SU-DHL-6 (cell line): ENCODE measurements at regions not wholly inside any gene's neighbourhood (a gene's known extent, or its start where the extent isn't known, plus 50 kb on each side); places are given as distances from the start of the nearest gene placed in this dataset.

Source experiments
- H2AFZ ChIP-seq: fragments of 200-600 bp; sonication (generic); 2 replicates; pipeline ENCODE4 v1.6.1; 2014; ENCODE audit warnings: low read depth, mild to moderate bottlenecking, moderate library complexity, mixed read lengths, antibody characterized with exemption, low read length; ENCODE audit not compliant: severe bottlenecking
- H3F3A ChIP-seq: fragments of 200-600 bp; shearing (Covaris generic); 2 replicates; pipeline ENCODE4 v1.6.0; 2016; ENCODE audit warnings: antibody characterized with exemption, mild to moderate bottlenecking; ENCODE audit not compliant: insufficient read depth
- H3K27ac ChIP-seq: fragments of 200-600 bp; sonication (generic); 2 replicates; pipeline ENCODE4 v1.5.1; 2016; ENCODE audit warnings: low read depth, mild to moderate bottlenecking, low read length, moderate library complexity, mixed read lengths
- H3K27me3 ChIP-seq: fragments of 200-600 bp; sonication (generic), shearing (Covaris generic); 2 replicates; pipeline ENCODE4 v1.6.0; 2014; ENCODE audit warnings: mild to moderate bottlenecking, low read length
- H3K36me3 ChIP-seq: fragments of 200-600 bp; sonication (generic); 2 replicates; pipeline ENCODE4 v1.6.1; 2014; ENCODE audit warnings: mild to moderate bottlenecking, low read length, mixed read lengths
- H3K4me2 ChIP-seq: fragments of 300-600, 200-600 bp; shearing (Covaris generic), sonication (generic); 2 replicates; pipeline ENCODE4 v1.6.0; 2014; ENCODE audit warnings: low read length, low read depth, mild to moderate bottlenecking; ENCODE audit not compliant: poor library complexity, severe bottlenecking
- H3K4me3 ChIP-seq: fragments of 200-600 bp; sonication (generic); 2 replicates; pipeline ENCODE4 v1.5.1; 2014; ENCODE audit warnings: antibody characterized with exemption, low read length, mild to moderate bottlenecking, mixed read lengths; ENCODE audit not compliant: insufficient read depth, poor library complexity, severe bottlenecking
- H3K79me2 ChIP-seq: fragments of 200-600 bp; sonication (generic); 2 replicates; pipeline ENCODE4 v1.6.1; 2014; ENCODE audit warnings: mild to moderate bottlenecking, low read length, moderate library complexity; ENCODE audit not compliant: insufficient read depth
- H3K9ac ChIP-seq: fragments of 200-600 bp; sonication (generic); 2 replicates; pipeline ENCODE4 v1.7.0; 2014; ENCODE audit warnings: mild to moderate bottlenecking, low read length
- H3K9me2 ChIP-seq: fragments of 200-600 bp; sonication (generic); replicated peaks from 2 replicates; pipeline ENCODE4 v1.6.1; 2014; ENCODE audit warnings: low read length; ENCODE audit not compliant: insufficient read depth
- H3K9me3 ChIP-seq: fragments of 200-600 bp; sonication (generic); 2 replicates; pipeline ENCODE4 v1.6.1; 2014; ENCODE audit warnings: low read length, mixed read lengths; ENCODE audit not compliant: insufficient read depth
- H4K20me1 ChIP-seq: fragments of 200-600 bp; sonication (generic); 2 replicates; pipeline ENCODE4 v1.6.1; 2014; ENCODE audit warnings: low read depth, mild to moderate bottlenecking, antibody characterized with exemption, low read length, moderate library complexity, mixed read lengths
- EZH2phosphoT487 ChIP-seq: fragments of 200-600 bp; sonication (generic), shearing (Covaris generic); conservative IDR thresholded peaks from 2 replicates; pipeline ENCODE4 v1.6.1; 2018; ENCODE audit warnings: mild to moderate bottlenecking, antibody characterized with exemption, low read length, moderate library complexity, mixed read lengths
- TF ChIP-seq, protein P1 (sequence below): fragments of 200-600 bp; sonication (generic); IDR thresholded peaks from one replicate; pipeline ENCODE4 v1.5.1; 2017; ENCODE audit warnings: antibody characterized with exemption, mild to moderate bottlenecking, low read length, moderate library complexity; ENCODE audit not compliant: insufficient read depth, poor library complexity, severe bottlenecking

DNA sequence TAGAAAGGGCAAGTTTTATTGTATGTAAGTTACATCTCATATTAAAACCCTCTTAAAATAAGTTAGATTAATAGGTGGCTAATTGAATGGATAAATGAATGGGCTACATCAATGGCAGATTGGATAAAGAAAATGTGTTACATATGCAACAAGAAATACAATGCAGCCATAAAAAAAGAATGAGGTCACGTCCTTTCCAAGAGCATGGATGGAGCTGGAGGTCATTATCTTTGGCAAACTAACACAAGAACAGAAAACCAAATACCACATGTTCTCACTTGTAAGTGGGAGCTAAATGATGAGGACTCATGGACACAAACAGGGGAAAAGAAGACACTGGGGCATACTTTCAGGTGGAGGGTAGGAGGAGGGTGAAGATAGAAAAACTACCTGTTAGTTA is 182.2 kb upstream of the GNAI1 start:
- Histone ChIP-seq H3K9me3 (no peaks in the 10 kb centered on the region), H3K9ac (no peak overlapping the region), H4K20me1 (no peaks in the 10 kb centered on the region), H3K36me3 (no peaks in the 10 kb centered on the region), H3K79me2 (no peaks in the 10 kb centered on the region), H3K9me2 (0 out of 2 replicates have a peak, but pooled peaks cover under 1% of the 10 kb centered on the region), H3F3A (no peaks in the 10 kb centered on the region), H2AFZ (no peak overlapping the region), H3K27ac (no peak overlapping the region), H3K27me3 (no peaks in the 10 kb centered on the region), H3K4me2 (no peak overlapping the region), H3K4me3 (no peak overlapping the region)
- TF ChIP-seq, protein P1, sequence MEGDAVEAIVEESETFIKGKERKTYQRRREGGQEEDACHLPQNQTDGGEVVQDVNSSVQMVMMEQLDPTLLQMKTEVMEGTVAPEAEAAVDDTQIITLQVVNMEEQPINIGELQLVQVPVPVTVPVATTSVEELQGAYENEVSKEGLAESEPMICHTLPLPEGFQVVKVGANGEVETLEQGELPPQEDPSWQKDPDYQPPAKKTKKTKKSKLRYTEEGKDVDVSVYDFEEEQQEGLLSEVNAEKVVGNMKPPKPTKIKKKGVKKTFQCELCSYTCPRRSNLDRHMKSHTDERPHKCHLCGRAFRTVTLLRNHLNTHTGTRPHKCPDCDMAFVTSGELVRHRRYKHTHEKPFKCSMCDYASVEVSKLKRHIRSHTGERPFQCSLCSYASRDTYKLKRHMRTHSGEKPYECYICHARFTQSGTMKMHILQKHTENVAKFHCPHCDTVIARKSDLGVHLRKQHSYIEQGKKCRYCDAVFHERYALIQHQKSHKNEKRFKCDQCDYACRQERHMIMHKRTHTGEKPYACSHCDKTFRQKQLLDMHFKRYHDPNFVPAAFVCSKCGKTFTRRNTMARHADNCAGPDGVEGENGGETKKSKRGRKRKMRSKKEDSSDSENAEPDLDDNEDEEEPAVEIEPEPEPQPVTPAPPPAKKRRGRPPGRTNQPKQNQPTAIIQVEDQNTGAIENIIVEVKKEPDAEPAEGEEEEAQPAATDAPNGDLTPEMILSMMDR, result no peak
- no peak for TF ChIP-seq EZH2phosphoT487

DNA sequence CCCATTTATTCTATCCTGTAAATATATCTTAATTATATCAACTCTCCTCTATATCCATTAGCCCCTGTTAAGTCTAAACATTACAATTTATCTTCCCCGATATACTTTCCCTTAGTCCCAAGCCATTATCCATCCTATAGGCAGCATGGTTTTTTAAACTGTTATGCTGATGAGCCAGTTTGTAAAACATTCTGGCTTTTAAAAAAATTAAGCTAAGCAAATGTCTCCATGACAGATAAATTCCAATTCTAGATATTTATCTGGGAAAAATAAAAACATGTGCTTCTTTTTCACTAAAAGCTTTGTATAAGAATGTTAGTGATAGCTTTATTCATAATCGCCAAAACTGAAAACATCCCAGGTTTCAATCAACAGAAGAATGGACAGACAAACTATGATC is 183.2 kb upstream of the GNAI1 start:
- Histone ChIP-seq H3K36me3 (no peaks in the 10 kb centered on the region), H3K4me2 (no peak overlapping the region), H3K4me3 (no peak overlapping the region), H2AFZ (no peak overlapping the region), H3K9me3 (no peaks in the 10 kb centered on the region), H3K9me2 (0 out of 2 replicates have a peak, but pooled peaks cover 3% of the 10 kb centered on the region), H3K9ac (no peak overlapping the region), H3K27ac (no peak overlapping the region), H4K20me1 (no peaks in the 10 kb centered on the region), H3K79me2 (no peaks in the 10 kb centered on the region), H3K27me3 (no peaks in the 10 kb centered on the region), H3F3A (no peaks in the 10 kb centered on the region)
- TF ChIP-seq, protein P1, result no peak
- TF ChIP-seq EZH2phosphoT487, result no peak

DNA sequence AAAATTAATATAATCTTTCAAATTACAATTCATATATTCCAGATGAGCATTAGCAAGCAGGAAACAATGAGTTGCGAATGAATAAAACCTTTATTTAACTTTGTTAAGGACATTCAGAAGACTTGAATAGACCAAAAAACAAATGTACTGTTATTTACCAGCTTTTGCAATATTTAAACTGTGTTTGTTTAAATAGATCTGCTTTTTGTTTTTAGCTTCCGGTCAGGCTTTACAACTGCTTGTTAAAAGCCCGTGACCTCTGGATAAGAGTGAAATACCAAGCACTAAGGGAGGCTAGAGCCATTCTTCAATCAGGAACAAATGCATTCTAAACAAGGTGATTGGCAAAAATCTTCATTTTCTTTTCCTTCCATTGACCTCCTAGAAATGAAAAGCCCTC is 184.9 kb upstream of the GNAI1 start:
- no peaks in the 10 kb centered on the region for H4K20me1 ChIP-seq
- TF ChIP-seq EZH2phosphoT487, result no peak
- TF ChIP-seq, protein P1, result no peak

More for the DNA sequence above, 184.9 kb upstream of the GNAI1 start:
- Histone ChIP-seq H3K9me3 (no peaks in the 10 kb centered on the region), H3K4me2 (no peak overlapping the region), H3K79me2 (no peaks in the 10 kb centered on the region), H3K4me3 (no peak overlapping the region), H3K9ac (no peak overlapping the region), H2AFZ (no peak overlapping the region), H3K36me3 (no peaks in the 10 kb centered on the region), H3F3A (no peaks in the 10 kb centered on the region), H3K27ac (no peak overlapping the region), H3K9me2 (0 out of 2 replicates have a peak, but pooled peaks cover 3% of the 10 kb centered on the region), H3K27me3 (no peaks in the 10 kb centered on the region)
